ENCODE measurements at regions not wholly inside any gene's neighbourhood (a gene's known extent, or its start where the extent isn't known, plus 50 kb on each side); places are given as distances from the start of the nearest gene placed in this dataset.
"Not testable (repeated sequence)": the region's sequence is repeated elsewhere in the genome, so short reads cannot be mapped to it uniquely, and the experiment has no call there.

GRCh38 chr1:850318-850717 is 73.4 kb upstream of the SAMD11 start:
- not testable (repeated sequence) for ATAC-seq

GRCh38 chr1:851398-851797 is 72.3 kb upstream of the SAMD11 start:
- not testable (repeated sequence) for ATAC-seq

GRCh38 chr1:851841-852240 is 71.9 kb upstream of the SAMD11 start:
- peak; percentile 55 for ATAC-seq

GRCh38 chr1:855202-855981 is 68.3 kb upstream of the SAMD11 start:
- not testable (repeated sequence) for ATAC-seq

- ATAC-seq, result not testable (repeated sequence)
Observed at GRCh38 chr1:856541-857057, 67.1 kb upstream of the SAMD11 start.

GRCh38 chr1:857926-858648 is 65.6 kb upstream of the SAMD11 start:
- peak; percentile 31 for ATAC-seq

- peak; percentile 55 for ATAC-seq
Observed at GRCh38 chr1:858649-859041, 65.1 kb upstream of the SAMD11 start.

GRCh38 chr1:860941-861340 is 62.8 kb upstream of the SAMD11 start:
- not testable (repeated sequence) for ATAC-seq

GRCh38 chr1:861714-862113 is 62.0 kb upstream of the SAMD11 start:
- no peak for ATAC-seq

- not testable (repeated sequence) for ATAC-seq
Observed at GRCh38 chr1:862601-863000, 61.1 kb upstream of the SAMD11 start.

GRCh38 chr1:865633-866032 is 58.1 kb upstream of the SAMD11 start:
- ATAC-seq, result not testable (repeated sequence)

GRCh38 chr1:866095-866494 is 57.6 kb upstream of the SAMD11 start:
- peak; percentile 8 for ATAC-seq

GRCh38 chr1:866631-867299 is 57.0 kb upstream of the SAMD11 start:
- not testable (repeated sequence) for ATAC-seq

GRCh38 chr1:867550-867949 is 56.2 kb upstream of the SAMD11 start:
- ATAC-seq, result not testable (repeated sequence)

GRCh38 chr1:869499-870244 is 54.1 kb upstream of the SAMD11 start:
- peak; percentile 75 for ATAC-seq
